ENCODE measurements at regions not wholly inside any gene's neighbourhood (a gene's known extent, or its start where the extent isn't known, plus 50 kb on each side); places are given as distances from the start of the nearest gene placed in this dataset.
"Not testable (repeated sequence)": the region's sequence is repeated elsewhere in the genome, so short reads cannot be mapped to it uniquely, and the experiment has no call there.

- intact Hi-C loops (cut with DNase I): no loop called here
- DNase-seq: no peak
Observed at GRCh38 chr4:126907389-126907788, 725.4 kb upstream of the INTU start.

- no peak for DNase-seq
- intact Hi-C loops (cut with DNase I): no loop called here
Observed at GRCh38 chr4:126916049-126916625, 716.6 kb upstream of the INTU start.

DNA sequence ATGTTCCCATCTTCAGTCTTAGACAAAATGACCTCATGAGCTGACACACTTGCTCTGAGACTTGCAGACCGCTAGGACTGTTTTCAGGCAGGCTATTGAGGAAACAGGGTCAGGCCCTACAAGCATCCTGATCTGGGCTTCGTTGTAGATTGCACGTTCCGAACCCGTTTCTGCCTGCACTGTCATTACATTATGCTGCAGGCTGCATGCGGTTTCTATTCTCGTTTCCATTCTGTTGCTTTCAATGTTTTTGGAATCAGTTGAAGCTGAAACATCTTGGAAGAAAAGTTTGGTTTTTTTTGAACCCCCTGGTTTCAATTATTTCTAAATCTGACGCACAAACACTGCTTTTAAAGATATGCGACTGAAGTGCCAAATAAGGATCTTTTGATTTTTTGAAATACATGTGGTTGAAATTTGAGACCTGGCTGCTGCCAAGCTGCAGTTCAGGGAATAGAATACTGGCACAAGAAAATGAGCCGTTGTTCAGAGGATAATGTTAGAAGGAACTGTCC, 716.1 kb upstream of the INTU start:
- intact Hi-C loops (cut with DNase I): no loop called here
- peak in 2 of 10 donors; percentile 4 to 78 for DNase-seq

DNA sequence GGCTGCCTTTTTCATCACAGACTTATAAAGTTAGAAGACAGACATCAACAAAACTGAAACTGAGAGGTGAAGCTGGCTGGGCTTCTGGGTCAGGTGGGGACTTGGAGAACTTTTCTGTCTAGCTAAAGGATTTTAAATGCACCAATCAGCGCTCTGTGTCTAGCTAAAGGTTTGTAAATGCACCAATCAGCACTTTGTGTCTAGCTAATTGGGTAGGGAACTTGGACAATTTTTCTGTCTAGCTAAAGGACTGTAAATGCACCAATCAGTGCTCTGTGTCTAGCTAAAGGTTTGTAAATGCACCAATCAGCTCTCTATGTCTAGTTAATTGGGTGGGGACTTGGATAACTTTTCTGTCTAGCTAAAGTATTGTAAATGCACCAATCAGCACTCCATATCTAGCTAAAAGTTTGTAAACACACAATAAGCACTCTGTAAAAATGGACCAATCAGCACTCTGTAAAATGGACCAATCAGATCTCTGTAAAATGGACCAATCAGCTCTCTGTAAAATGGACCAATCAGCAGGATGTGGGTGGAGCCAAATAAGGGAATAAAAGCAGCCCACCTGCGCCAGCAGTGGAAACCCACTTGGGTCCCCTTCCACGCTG, 710.3 kb upstream of the INTU start:
- DNase-seq; intact Hi-C loops (cut with DNase I): not testable (repeated sequence)

DNA sequence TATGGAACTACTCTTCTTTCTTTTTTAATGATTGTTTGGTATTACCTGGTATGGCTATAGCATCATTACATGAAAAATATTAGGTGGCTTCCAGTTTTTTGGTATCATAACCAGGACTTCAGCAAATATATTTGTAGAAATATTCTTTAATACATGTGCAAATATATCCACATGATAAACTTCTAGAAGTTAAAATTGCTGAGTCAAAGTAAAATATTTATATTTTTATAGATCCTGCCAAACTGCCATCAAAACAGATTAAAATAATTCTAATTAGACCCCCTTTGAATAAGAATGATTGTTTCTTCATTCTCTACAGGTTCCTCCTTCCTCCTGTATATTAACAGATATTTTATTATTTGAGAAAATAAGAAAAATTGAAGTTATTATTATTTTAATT, 708.5 kb upstream of the INTU start:
- no peak for DNase-seq
- intact Hi-C loops (cut with DNase I): no loop called here

DNA sequence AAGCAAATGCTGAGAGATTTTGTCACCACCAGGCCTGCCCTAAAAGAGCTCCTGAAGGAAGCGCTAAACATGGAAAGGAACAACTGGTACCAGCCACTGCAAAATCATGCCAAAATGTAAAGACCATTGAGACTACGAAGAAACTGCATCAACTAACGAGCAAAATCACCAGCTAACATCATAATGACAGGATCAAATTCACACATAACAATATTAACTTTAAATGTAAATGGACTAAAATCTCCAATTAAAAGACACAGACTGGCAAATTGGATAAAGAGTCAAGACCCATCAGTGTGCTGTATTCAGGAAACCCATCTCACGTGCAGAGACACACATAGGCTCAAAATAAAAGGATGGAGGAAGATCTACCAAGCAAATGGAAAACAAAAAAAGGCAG, 702.7 kb upstream of the INTU start:
- DNase-seq; intact Hi-C loops (cut with DNase I): not testable (repeated sequence)

- intact Hi-C loops (cut with DNase I): no loop called here
- DNase-seq: no peak
Observed at GRCh38 chr4:126935801-126936200, 697.0 kb upstream of the INTU start.

DNA sequence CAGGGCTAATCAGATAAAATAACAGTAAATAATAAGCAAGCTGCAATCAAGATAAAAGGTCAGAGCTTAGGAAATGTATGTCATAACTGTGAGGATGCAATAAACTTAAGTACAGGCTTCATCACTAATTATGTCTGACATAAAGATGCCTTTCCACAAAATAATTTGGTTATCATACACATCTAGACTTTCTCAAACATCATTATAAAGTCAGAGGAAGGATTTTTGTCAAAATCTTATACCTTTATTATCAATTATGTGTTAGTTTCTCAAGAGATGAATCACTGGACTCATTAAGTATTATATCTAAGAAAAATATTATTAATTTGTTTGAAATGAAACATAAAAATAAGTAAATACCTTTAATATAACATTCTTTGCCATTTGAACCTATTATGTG, 695.4 kb upstream of the INTU start:
- intact Hi-C loops (cut with DNase I): no loop called here
- no peak for DNase-seq

DNA sequence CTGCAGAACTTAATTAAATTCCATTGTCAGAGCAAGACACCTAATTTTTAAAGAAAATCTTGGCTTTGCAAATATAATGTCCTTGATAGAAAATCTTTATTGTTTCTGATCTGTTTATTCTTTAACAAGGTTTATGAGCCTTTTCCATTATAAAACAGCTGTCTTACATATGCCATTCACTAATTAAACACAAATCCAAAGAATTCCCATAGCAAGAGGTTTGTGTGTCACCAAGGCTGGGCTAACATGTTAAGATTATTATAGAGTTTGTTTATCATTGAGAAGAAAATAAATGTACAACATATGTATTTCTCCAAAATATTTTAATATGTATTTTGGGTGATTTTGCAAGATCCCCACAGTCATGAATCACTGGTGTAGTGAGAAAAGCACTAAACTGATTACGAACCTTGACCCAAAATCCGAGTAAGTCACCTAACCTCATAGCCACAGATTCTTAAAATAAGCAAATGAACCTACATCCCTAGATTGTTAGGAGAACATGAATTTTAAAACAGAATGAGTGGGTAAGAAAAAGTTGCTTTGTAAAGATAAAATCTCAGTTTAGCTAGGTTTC, 694.8 kb upstream of the INTU start:
- no peak for DNase-seq

DNA sequence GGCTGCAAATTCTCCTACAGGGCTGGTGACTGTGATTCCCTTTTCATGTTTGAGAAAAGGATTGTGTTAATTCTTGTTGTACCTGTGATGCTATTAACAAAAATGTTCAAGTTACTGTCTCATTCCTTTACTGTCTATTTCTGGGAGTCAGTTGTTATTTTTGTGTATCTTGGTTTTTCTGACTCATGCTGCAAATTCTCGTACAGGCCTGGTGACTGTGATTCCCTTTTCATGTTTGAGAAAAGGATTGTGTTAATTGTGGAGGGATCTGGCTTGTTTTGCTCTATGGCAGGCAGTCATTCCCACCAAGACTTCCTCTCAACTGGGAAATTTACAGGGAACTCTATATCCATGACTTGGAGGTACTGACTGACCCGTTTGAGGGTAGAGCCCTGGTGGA, 693.4 kb upstream of the INTU start:
- intact Hi-C loops (cut with DNase I): no loop called here
- DNase-seq: no peak

More for the DNA sequence above, 694.8 kb upstream of the INTU start:
- intact Hi-C loops (cut with DNase I): no loop called here

DNA sequence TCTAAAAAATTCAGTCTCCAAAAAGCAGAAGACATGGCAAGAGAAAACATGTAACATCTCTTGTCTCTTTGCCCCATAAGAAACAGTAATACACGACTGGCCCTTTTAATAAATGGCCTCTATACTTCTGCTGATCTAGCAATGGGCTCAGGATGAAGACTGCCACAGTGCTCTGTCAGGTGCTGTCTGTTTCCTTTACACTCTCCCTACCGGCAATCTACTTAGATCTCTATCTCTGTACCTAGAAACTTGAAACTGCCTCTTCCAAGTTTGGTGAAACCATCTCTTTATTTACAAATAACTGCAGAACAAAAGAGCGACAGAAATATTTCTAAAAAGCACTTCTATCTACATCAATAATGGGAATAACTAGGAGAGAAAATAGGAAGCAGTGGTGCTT, 685.2 kb upstream of the INTU start:
- intact Hi-C loops (cut with DNase I): no loop called here
- DNase-seq: no peak

DNA sequence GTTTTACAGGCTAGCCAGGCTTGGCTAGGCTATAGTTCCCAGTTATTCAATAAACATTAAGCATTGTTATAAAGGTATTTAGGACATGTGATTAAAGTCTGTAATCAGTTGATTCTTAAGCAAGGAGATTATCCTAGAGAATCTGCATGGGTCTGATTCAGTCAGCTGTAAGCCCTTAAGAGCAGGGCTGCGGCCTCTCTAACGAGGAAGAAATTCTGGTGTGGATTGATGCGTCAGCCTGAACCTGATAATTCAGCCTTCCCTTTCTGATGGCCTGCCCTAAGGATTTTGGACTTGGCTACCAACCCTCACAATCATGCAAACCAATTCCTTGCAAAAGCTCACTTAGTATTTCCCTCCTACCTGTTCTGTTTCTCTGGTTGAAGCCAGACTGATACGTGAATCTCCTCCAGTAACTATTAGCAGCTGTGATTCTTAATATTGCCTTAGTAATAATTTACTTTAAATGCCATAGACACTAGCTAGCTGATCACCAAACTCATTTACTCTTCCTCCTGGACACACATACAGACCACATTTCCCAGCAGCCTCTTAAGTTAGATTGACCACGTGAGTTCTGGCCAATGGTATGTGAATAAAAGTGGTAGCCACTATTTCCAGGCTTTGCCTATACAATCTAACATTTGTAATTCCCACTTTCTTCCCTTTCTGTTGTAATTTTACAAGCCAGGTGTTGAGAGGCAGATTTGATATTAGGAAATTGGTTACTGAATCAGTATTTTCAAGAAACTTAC, 678.0 kb upstream of the INTU start:
- intact Hi-C loops (cut with DNase I): no loop called here
- no peak for DNase-seq

DNA sequence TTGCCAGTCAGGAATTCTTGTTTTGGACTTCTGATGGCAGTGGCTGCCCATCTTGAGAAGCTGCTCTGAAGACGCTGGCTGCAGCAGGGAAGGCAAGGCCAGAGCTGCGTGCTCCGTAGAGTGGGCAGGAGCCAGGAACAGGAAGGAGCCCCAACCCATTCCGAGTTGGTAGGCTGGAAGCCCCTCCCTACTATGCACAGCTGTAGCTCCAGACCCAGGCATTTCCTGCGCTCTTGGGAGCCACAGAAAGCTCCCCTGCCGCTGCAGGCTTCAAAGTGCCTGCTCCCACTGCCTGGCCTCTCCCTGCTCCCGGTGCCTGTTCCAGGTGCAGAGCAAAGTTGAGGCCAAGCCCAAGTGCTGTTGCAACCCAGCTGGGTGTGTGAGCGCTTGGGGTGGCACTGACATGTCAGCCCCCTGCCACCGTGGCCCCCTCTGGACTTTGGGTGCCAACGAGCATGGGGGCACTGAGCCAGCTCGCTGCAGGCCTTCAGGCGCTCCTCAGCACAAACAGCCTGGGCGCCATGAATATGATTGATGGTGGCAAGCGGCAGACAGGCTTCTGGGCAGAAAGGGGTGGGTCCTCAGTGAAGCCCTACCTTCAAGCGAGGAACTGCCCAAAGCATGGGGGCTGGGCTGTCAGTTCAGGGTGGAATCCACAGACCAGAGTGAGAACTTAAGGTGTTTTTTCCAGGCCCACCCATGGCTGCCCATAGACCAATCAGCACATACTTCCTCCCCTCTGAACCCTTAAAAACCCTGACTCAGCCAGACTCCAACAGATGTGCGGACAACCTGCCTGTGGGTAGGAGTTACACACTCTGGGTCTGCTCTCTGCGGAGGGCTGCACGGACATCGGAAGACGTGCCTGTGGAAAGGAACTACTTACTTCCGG, 677.2 kb upstream of the INTU start:
- intact Hi-C loops (cut with DNase I): no loop called here

DNA sequence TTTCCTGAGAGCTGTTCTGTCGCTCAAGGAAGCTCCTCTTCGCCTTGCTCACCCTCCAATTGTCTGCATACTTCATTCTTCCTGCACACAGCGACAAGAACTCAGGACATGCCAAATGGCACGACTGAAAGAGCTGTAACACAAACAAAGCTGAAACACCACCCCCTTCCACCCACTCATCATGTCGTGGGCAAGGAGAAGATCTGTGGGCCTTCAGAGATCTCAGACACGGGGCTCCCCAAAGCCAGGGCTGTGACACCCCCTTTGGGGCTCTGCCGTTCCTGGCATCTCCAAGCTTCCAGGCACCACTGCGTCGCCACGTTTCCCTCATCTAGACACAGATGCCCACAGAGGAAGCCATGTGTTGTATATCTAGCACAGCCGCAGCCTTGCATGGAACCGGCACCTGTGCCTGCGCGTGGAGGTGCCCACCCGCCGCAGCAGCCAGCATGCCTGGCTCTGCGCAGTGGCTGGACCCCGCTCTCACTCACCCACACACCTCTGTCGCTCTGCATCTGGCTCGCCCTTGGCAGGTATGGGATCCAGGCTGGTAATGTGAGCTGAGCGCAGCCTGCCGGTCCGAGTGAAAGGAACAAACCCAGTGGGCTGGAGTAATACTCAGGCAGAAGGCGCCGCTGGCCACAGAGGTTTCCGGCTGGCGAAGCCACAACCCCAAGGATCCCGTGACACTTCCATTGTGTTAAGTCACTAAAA, 676.4 kb upstream of the INTU start:
- peak in 3 of 10 donors; percentile 55 to 72 (median 70) for DNase-seq
- intact Hi-C loops (cut with DNase I): no loop called here

More for the DNA sequence above, 677.2 kb upstream of the INTU start:
- peak in 2 of 10 donors; percentile 36 to 65 for DNase-seq

- no peak for DNase-seq
- intact Hi-C loops (cut with DNase I): no loop called here
Observed at GRCh38 chr4:126957556-126957955, 675.2 kb upstream of the INTU start.

- DNase-seq: no peak
- intact Hi-C loops (cut with DNase I): no loop called here
Observed at GRCh38 chr4:126957987-126958386, 674.8 kb upstream of the INTU start.

DNA sequence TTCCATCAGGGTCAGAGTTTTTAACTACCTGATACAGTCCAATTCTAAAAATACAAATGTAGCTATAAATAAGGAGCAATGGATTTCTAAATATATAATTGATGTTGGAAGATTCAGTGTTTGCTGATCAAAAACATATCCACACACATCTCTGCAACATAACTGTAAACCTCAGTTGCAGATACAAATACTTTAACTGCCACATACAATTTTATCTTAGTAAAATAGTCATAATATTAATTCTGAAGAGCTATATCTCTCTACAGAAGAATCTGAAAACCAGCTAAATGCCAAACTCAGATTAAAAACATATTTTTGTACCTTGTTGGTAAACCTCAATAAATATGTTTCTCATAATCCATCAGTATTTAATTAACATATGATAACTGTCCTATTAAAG, 674.3 kb upstream of the INTU start:
- intact Hi-C loops (cut with DNase I): no loop called here
- no peak for DNase-seq

DNA sequence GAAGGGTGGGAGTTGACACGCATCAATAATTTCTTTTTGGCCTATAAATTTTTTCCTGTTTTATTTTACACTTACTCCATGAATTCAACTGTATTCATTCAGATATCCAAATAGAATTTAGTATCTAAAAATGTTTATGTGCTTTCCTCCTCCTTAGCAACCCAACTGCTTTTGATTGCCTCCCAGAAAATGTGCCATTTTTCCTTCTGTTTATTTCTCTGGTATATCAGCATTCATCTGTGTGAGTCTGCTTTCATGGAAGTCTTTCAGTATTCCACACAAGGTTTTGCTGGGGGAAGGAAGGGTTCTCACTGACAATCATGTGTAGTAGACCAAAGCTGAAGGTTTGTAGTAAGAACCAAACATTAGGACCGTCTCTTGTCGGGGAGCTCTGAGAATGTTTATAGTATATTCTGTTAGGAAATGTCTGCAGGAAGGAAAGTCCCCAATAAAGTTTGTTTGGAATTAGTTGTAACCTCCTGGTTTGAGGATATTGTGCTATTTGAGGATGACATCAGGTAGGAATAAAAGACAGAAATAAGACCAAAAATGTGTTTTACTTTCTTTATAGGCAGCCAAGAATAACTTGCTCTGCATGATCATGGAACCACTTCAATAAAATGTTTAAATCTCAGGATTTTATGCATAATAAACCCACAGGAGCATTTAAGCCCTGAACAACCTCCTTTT, 673.6 kb upstream of the INTU start:
- DNase-seq: no peak
- intact Hi-C loops (cut with DNase I): no loop called here

- no peak for DNase-seq
- intact Hi-C loops (cut with DNase I): no loop called here
Observed at GRCh38 chr4:126960760-126961159, 672.0 kb upstream of the INTU start.
